ENCODE measurements at regions not wholly inside any gene's neighbourhood (a gene's known extent, or its start where the extent isn't known, plus 50 kb on each side); places are given as distances from the start of the nearest gene placed in this dataset.

DNA sequence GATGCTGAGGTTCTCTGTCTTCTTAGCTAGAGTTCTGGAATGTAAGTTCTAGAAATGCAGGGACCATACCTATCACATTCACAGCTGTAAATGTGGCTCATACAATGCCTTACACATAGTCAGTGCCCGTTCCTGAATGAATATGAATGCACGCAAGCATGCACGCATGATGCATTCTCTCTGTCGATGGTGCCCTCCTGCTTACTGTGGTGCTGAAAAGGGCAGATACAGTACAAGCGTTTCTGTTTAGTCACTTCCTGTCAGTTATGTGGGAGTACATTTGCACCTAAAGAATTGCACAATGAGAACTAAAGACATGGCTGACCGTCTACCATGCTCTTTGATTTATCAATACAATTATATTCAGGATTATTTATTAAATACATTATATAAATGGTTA is 152.2 kb upstream of the SOX4 start:
- no peak overlapping the region for H3K4me3 ChIP-seq
- H3K36me3 ChIP-seq, result no peaks in the 10 kb centered on the region
- TF ChIP-seq, protein P1, sequence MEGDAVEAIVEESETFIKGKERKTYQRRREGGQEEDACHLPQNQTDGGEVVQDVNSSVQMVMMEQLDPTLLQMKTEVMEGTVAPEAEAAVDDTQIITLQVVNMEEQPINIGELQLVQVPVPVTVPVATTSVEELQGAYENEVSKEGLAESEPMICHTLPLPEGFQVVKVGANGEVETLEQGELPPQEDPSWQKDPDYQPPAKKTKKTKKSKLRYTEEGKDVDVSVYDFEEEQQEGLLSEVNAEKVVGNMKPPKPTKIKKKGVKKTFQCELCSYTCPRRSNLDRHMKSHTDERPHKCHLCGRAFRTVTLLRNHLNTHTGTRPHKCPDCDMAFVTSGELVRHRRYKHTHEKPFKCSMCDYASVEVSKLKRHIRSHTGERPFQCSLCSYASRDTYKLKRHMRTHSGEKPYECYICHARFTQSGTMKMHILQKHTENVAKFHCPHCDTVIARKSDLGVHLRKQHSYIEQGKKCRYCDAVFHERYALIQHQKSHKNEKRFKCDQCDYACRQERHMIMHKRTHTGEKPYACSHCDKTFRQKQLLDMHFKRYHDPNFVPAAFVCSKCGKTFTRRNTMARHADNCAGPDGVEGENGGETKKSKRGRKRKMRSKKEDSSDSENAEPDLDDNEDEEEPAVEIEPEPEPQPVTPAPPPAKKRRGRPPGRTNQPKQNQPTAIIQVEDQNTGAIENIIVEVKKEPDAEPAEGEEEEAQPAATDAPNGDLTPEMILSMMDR (IDR thresholded peaks at IDR 0.05), result no peak
- no peak for TF ChIP-seq POLR2A (IDR thresholded peaks at IDR 0.05)
- intact Hi-C loops (cut with DNase I), result no loop called here
- H3K9me3 ChIP-seq, result no peaks in the 10 kb centered on the region
- H3K27me3 ChIP-seq, result no peaks in the 10 kb centered on the region
- H3K4me1 ChIP-seq, result no peaks in the 10 kb centered on the region
- DNase-seq (no peak), ATAC-seq (no peak)
- no peak overlapping the region for H3K27ac ChIP-seq
- 53% methylated on average over 6 of the region's 6 CpGs for WGBS (ENCODE audit: insufficient coverage, low coverage, low lambda C conversion rate, missing lambda C conversion rate)

DNA sequence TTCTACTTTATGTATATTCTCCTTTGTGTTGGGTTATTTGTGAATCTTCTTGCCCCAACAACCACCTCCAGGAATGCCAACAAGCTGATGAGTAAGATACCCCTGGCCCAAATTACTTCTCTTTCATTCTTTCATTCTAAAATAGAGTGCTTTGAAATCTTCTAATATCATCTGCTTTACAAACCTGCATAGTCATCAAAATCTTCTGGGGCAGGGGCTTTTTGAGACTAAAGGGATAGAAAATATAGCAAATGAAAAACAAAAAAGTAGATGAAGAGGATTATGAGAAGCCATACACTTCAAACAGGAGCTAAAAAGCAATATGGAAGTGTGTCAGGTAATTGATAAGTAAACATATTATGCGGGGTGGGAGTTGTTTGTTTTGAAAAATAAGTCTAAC is 150.7 kb upstream of the SOX4 start:
- Histone ChIP-seq H3K27me3 (no peaks in the 10 kb centered on the region), H3K36me3 (no peaks in the 10 kb centered on the region), H3K4me1 (no peaks in the 10 kb centered on the region), H3K27ac (no peak overlapping the region), H3K9me3 (no peaks in the 10 kb centered on the region), H3K4me3 (no peak overlapping the region)
- WGBS (ENCODE audit: insufficient coverage, low coverage, low lambda C conversion rate, missing lambda C conversion rate), result 89% methylated on average over 1 of the region's 1 CpG
- TF ChIP-seq POLR2A (IDR thresholded peaks at IDR 0.05), result no peak
- TF ChIP-seq, protein P1 (IDR thresholded peaks at IDR 0.05), result no peak
- intact Hi-C loops (cut with DNase I), result no loop called here
- DNase-seq (no peak), ATAC-seq (no peak)

DNA sequence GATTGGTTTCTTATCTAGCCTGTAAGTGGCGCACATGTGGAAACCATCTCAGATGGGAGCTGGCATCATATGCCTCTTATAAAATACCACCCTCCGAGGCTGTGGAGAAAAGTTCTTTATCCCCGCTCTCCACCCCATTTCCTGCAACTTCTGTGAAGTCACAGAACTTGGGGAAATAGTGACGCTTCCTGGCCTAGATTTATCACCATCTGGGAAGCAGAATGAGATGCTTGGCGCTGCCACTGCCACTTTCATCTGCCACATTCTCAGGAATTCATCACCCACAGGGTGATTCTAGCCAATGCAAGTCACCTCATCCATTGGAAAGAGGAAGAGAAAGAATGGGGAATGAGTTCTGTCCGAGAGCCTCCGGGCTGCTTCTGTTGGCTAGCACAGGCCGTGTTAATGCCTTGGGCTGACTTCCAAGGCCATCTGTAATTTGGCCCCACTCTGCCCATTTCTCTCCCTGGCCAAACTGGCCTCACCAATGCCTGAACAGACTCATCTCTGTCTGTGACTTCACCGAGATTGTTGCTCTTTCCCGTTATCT is 148.8 kb upstream of the SOX4 start:
- Histone ChIP-seq H3K9me3 (no peaks in the 10 kb centered on the region), H3K4me3 (no peak overlapping the region), H3K27ac (no peak overlapping the region), H3K27me3 (no peaks in the 10 kb centered on the region), H3K4me1 (no peaks in the 10 kb centered on the region), H3K36me3 (no peaks in the 10 kb centered on the region)
- ATAC-seq (no peak), DNase-seq (no peak)
- intact Hi-C loops (cut with DNase I), result no loop called here
- TF ChIP-seq, protein P1 (IDR thresholded peaks at IDR 0.05), result no peak
- no peak for TF ChIP-seq POLR2A (IDR thresholded peaks at IDR 0.05)
- 82% methylated on average over 10 of the region's 10 CpGs for WGBS (ENCODE audit: insufficient coverage, low coverage, low lambda C conversion rate, missing lambda C conversion rate)

DNA sequence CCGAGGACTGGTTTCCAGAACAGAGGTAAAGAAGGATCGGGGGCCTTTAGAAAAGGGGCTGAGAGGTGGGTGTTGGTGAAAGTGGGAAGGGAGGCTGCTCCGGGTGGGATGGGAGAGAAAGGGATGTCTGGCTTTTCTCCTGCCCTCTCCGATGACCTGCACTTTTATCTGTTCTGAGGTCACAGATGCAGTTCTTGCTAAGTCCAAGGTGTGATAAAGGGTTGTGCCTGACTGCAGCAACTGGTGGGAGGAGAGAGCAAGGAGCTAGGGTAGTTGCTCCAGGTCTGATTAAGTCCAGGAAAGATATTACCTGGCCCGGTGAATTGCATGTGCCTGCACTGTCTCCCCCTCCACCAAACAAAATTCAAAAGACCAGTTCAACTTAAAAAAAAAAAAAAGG is 145.6 kb upstream of the SOX4 start:
- H3K4me3 ChIP-seq, result no peak overlapping the region
- no peak for TF ChIP-seq POLR2A (IDR thresholded peaks at IDR 0.05)
- TF ChIP-seq, protein P1 (IDR thresholded peaks at IDR 0.05), result no peak
- intact Hi-C loops (cut with DNase I), result no loop called here

More for the DNA sequence above, 145.6 kb upstream of the SOX4 start:
- DNase-seq (no peak), ATAC-seq (no peak)
- H3K9me3 ChIP-seq, result no peaks in the 10 kb centered on the region
- no peaks in the 10 kb centered on the region for H3K4me1 ChIP-seq
- no peaks in the 10 kb centered on the region for H3K36me3 ChIP-seq
- H3K27me3 ChIP-seq, result no peaks in the 10 kb centered on the region
- H3K27ac ChIP-seq, result no peak overlapping the region
- 61% methylated on average over 5 of the region's 5 CpGs for WGBS (ENCODE audit: insufficient coverage, low coverage, low lambda C conversion rate, missing lambda C conversion rate)
